Fibroblast of lung (primary cell): ENCODE measurements at regions not wholly inside any gene's neighbourhood (a gene's known extent, or its start where the extent isn't known, plus 50 kb on each side); places are given as distances from the start of the nearest gene placed in this dataset.
"Not testable (repeated sequence)": the region's sequence is repeated elsewhere in the genome, so short reads cannot be mapped to it uniquely, and the experiment has no call there.

ENCODE experiments used
- DNase-seq, 2 donors: peaks; one replicate each; pipeline versions ENCODE4 v3.0.0 to v3.0.0-alpha.2; 2010; ENCODE audit warnings: low read depth in 2 of 2
- H2AFZ ChIP-seq: 2 replicates; pipeline ENCODE4 v1.5.1; 2012; ENCODE audit warnings: low read length, control low read depth, inconsistent platforms
- H3K27ac ChIP-seq: 2 replicates; pipeline ENCODE4 v1.5.1; 2011; ENCODE audit warnings: low read length, control low read depth; ENCODE audit not compliant: insufficient read depth
- H3K27me3 ChIP-seq: 2 replicates; pipeline ENCODE4 v1.5.1; 2011; ENCODE audit warnings: mild to moderate bottlenecking, low read length; ENCODE audit not compliant: control insufficient read depth, insufficient read depth
- H3K36me3 ChIP-seq: 2 replicates; pipeline ENCODE4 v1.5.1; 2011; ENCODE audit warnings: low read length; ENCODE audit not compliant: control insufficient read depth, insufficient read depth
- H3K4me1 ChIP-seq: 2 replicates; pipeline ENCODE4 v1.5.1; 2011; ENCODE audit warnings: low read length; ENCODE audit not compliant: control insufficient read depth, insufficient read depth; ENCODE audit errors: extremely low read depth
- H3K4me2 ChIP-seq: 2 replicates; pipeline ENCODE4 v1.5.1; 2011; ENCODE audit warnings: low read length, control low read depth; ENCODE audit not compliant: insufficient read depth; ENCODE audit errors: extremely low read depth
- H3K4me3 ChIP-seq, 4 experiments: fragments of 200-600 bp in 1 of 4; sonication (generic) in 1 of 4; replicated peaks in 1 of 4; 2 replicates each; pipeline ENCODE4 v1.5.1; 2011 to 2016; ENCODE audit warnings: low read length in 4 of 4, low read depth in 3 of 4, mild to moderate bottlenecking in 3 of 4, control low read depth in 2 of 4, inconsistent platforms in 1 of 4, mixed read lengths in 1 of 4; ENCODE audit not compliant: insufficient read depth in 1 of 4; ENCODE audit errors: control extremely low read depth in 1 of 4
- H3K79me2 ChIP-seq: 2 replicates; pipeline ENCODE4 v1.5.1; 2012; ENCODE audit warnings: mild to moderate bottlenecking, low read length, inconsistent platforms; ENCODE audit not compliant: control insufficient read depth, insufficient read depth
- H3K9ac ChIP-seq: 2 replicates; pipeline ENCODE4 v1.5.1; 2011; ENCODE audit warnings: mild to moderate bottlenecking, low read length, control low read depth; ENCODE audit not compliant: insufficient read depth
- H3K9me3 ChIP-seq: 2 replicates; pipeline ENCODE4 v1.5.1; 2012; ENCODE audit warnings: low read depth, low read length; ENCODE audit not compliant: control insufficient read depth, insufficient read depth
- H4K20me1 ChIP-seq: 2 replicates; pipeline ENCODE4 v1.5.1; 2011; ENCODE audit warnings: low read length; ENCODE audit not compliant: control insufficient read depth, insufficient read depth; ENCODE audit errors: extremely low read depth
- EZH2 ChIP-seq: IDR thresholded peaks from 2 replicates; pipeline ENCODE4 v1.5.1; 2012; ENCODE audit warnings: low read length, control low read depth, mild to moderate bottlenecking; ENCODE audit errors: missing control alignments
- TF ChIP-seq, protein P1 (sequence below), 2 donors: IDR thresholded peaks in 1 of 2; conservative IDR thresholded peaks in 1 of 2; 1 replicate in 1 of 2; 2 replicates in 1 of 2; pipeline ENCODE4 v1.5.1; 2011 to 2012; ENCODE audit warnings: low read length in 2 of 2, control low read depth in 1 of 2, inconsistent platforms in 1 of 2, low read depth in 1 of 2, mild to moderate bottlenecking in 1 of 2

DNA sequence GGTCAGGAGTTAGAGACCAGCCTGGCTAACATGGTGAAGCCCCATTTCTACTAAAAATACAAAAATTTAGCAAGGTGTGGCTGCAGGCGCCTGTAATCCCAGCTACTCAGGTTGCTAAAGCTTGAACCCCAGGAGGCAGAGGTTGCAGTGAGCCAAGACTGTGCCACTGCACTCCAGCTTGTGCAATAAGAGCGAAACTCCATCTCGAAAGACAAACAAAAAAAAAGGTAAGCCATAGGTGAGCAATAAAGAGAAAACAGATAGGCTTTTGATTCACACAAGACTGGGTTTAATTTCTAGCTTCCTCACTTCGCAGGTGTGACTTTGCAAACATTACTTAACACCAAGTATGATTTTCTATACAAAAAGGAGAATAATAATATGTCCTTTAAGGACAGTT is 72.3 kb upstream of the ACBD5 start:
- no peak overlapping the region for H2AFZ ChIP-seq
- no peaks in the 10 kb centered on the region for H3K27me3 ChIP-seq
- H3K27ac ChIP-seq: no peak overlapping the region
- no peaks in the 10 kb centered on the region for H3K4me1 ChIP-seq
- H3K79me2 ChIP-seq: no peaks in the 10 kb centered on the region
- H3K36me3 ChIP-seq: no peaks in the 10 kb centered on the region
- no peak overlapping the region for H3K4me3 ChIP-seq
- TF ChIP-seq EZH2: no peak
- TF ChIP-seq, protein P1, sequence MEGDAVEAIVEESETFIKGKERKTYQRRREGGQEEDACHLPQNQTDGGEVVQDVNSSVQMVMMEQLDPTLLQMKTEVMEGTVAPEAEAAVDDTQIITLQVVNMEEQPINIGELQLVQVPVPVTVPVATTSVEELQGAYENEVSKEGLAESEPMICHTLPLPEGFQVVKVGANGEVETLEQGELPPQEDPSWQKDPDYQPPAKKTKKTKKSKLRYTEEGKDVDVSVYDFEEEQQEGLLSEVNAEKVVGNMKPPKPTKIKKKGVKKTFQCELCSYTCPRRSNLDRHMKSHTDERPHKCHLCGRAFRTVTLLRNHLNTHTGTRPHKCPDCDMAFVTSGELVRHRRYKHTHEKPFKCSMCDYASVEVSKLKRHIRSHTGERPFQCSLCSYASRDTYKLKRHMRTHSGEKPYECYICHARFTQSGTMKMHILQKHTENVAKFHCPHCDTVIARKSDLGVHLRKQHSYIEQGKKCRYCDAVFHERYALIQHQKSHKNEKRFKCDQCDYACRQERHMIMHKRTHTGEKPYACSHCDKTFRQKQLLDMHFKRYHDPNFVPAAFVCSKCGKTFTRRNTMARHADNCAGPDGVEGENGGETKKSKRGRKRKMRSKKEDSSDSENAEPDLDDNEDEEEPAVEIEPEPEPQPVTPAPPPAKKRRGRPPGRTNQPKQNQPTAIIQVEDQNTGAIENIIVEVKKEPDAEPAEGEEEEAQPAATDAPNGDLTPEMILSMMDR (conservative IDR thresholded peaks at IDR 0.05 in 1 of 2, IDR thresholded peaks at IDR 0.05 in 1 of 2; ENCODE audit: low read depth in 1 of 2, low read length in 2 of 2): no peak
- DNase-seq: no peak
- H3K4me2 ChIP-seq: no peak overlapping the region
- H3K9ac ChIP-seq: no peak overlapping the region
- no peaks in the 10 kb centered on the region for H4K20me1 ChIP-seq
- H3K9me3 ChIP-seq: no peaks in the 10 kb centered on the region

DNA sequence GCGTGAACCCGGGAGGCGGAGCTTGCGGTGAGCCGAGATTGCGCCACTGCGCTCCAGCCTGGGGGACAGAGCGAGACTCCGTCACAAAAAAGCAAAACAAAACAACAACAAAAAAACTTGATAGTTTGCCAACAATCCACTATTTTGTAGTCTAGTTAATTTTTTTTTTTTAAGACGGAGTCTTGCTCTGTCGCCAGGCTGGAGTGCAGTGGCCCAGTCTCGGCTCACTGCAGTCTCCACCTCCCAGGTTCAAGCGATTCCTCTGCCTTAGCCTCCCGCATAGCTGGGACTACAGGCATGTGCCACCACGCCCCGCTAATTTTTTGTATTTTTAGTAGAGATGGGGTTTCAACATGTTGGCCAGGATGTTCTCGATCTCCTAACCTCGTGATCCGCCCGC is 71.2 kb upstream of the ACBD5 start:
- not testable (repeated sequence) for H3K4me3 ChIP-seq, H3K9me3 ChIP-seq, H4K20me1 ChIP-seq, DNase-seq, H3K27ac ChIP-seq, H3K9ac ChIP-seq, H3K4me2 ChIP-seq, H2AFZ ChIP-seq, H3K27me3 ChIP-seq, H3K36me3 ChIP-seq, H3K4me1 ChIP-seq, H3K79me2 ChIP-seq

DNA sequence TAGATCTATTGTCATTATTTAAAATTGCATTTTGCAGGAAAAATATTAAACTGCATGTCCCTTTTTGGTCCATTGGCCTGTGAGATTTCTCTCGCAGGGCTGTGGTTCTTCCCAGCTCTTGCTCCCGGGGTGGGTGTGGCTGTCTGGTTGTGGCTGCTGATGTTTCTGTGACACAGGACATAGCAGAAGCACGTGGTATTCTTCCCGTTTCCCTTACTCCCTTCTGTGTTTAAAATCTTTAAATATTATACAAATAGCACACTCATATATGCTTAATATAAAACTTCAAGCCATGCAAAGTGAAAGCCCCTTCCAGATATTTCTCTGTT is 57.9 kb upstream of the ACBD5 start:
- not testable (repeated sequence) for H3K9ac ChIP-seq, H3K4me2 ChIP-seq, H3K27me3 ChIP-seq, H3K9me3 ChIP-seq, H3K27ac ChIP-seq, H4K20me1 ChIP-seq, DNase-seq, H3K4me1 ChIP-seq, H3K36me3 ChIP-seq, H2AFZ ChIP-seq, H3K79me2 ChIP-seq, H3K4me3 ChIP-seq

DNA sequence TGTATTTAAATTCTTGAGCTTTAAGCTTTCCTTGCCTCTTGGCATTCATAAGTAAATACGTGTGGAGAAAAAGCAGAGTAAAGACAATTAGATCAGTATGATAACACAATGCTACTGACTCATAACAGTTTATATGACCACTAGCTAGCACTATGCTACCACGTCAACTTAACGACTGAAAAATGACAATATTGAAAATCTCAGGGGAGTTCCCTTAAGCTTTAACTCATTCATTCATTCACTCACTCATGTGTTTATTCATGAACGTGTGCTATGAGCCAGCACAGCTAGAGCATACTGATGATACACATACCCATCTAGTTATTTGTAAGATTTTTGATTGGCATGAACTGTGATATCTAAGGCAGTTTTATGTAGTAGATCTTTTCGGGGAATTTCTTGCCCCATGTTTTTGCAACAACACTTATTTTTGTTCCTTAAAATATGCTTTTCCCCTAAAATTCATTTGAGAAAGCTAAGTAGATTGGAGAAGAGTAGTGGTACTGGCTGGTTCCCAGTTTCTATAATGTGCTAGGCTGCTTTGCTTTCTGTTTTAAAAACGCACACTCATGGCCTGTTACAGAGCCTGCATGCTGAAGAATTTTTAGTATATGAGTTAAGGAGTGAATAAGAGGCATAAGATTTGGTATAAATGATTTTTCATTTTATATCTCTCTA is 57.4 kb upstream of the ACBD5 start:
- no peaks in the 10 kb centered on the region for H4K20me1 ChIP-seq
- no peak overlapping the region for H3K4me3 ChIP-seq
- H3K27me3 ChIP-seq: no peaks in the 10 kb centered on the region
- H3K9ac ChIP-seq: no peak overlapping the region
- no peak overlapping the region for H3K27ac ChIP-seq
- no peak overlapping the region for H2AFZ ChIP-seq
- TF ChIP-seq EZH2: no peak
- TF ChIP-seq, protein P1 (conservative IDR thresholded peaks at IDR 0.05 in 1 of 2, IDR thresholded peaks at IDR 0.05 in 1 of 2; ENCODE audit: low read depth in 1 of 2, low read length in 2 of 2): no peak
- H3K9me3 ChIP-seq: no peaks in the 10 kb centered on the region
- no peaks in the 10 kb centered on the region for H3K4me1 ChIP-seq
- H3K36me3 ChIP-seq: no peaks in the 10 kb centered on the region
- H3K4me2 ChIP-seq: no peak overlapping the region
- no peak for DNase-seq
- no peaks in the 10 kb centered on the region for H3K79me2 ChIP-seq

DNA sequence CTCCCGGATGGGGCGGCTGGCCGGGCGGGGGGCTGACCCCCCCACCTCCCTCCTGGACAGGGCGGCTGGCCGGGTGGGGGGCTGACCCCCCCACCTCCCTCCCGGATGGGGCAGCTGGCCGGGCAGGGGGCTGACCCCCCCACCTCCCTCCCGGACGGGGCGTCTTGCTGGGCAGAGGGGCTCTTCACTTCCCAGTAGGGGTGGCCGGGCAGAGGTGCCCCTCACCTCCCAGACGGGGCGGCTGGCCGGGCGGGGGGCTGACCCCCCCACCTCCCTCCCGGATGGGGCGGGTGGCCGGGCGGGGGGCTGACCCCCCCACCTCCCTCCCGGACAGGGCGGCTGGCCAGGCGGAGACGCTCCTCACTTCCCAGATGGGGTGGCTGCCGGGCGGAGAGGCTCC is 55.7 kb upstream of the ACBD5 start:
- H4K20me1 ChIP-seq, H3K27me3 ChIP-seq, DNase-seq, H2AFZ ChIP-seq, H3K4me3 ChIP-seq, H3K36me3 ChIP-seq, H3K4me1 ChIP-seq, H3K9ac ChIP-seq, H3K27ac ChIP-seq, H3K79me2 ChIP-seq, H3K4me2 ChIP-seq, H3K9me3 ChIP-seq: not testable (repeated sequence)
